ENCODE measurements at regions not wholly inside any gene's neighbourhood (a gene's known extent, or its start where the extent isn't known, plus 50 kb on each side); places are given as distances from the start of the nearest gene placed in this dataset.

DNA sequence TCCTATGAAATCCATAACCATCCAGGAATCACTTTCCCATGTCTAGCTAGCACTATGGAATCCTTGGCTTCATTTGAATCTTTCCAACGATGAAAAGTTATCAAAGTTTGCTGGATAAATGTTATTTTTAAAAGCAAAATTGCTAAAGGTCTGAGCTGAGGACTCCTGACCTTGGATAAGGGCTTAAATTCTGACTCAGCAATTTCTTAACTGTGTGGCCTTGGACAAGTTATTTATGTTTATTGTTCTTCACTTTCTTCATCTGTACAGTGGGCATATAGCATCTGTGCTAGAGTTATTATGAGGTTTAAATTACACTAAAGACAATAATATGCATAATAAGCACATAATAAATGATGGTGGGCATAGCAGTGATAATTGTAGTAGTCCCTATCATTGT, 227.5 kb downstream of the KCNS3 start:
- Histone ChIP-seq H3K4me1 (no peaks in the 10 kb centered on the region), H3K9me3 (no peaks in the 10 kb centered on the region), H3K27me3 (no peaks in the 10 kb centered on the region), H3K4me3 (replicated peaks in 1 of 3) (no peak overlapping the region), H3K36me3 (no peaks in the 10 kb centered on the region), H3K27ac (no peak overlapping the region)
- 72 to 82% methylated on average over 1 of the region's 1 CpG for WGBS, 2 donors
- DNase-seq: no peak
- intact Hi-C loops (cut with DNase I): no loop called here
- TF ChIP-seq CTCF (IDR thresholded peaks at IDR 0.05) (no peak), POLR2A (IDR thresholded peaks at IDR 0.05) (no peak)

GRCh38 chr2:18104595-18105224, 226.2 kb downstream of the KCNS3 start:
- Histone ChIP-seq H3K27ac (no peak overlapping the region), H3K9me3 (no peaks in the 10 kb centered on the region), H3K4me1 (no peaks in the 10 kb centered on the region), H3K27me3 (no peaks in the 10 kb centered on the region), H3K4me3 (replicated peaks in 1 of 3) (no peak overlapping the region), H3K36me3 (no peaks in the 10 kb centered on the region)
- TF ChIP-seq CTCF (IDR thresholded peaks at IDR 0.05): no peak
- no peak for TF ChIP-seq POLR2A (IDR thresholded peaks at IDR 0.05)
- no peak for DNase-seq
- 57 to 82% methylated on average over 5 of the region's 5 CpGs for WGBS, 2 donors
- intact Hi-C loops (cut with DNase I): no loop called here

- no peaks in the 10 kb centered on the region for H3K4me1 ChIP-seq
- 93 to 97% methylated on average over 4 of the region's 4 CpGs for WGBS, 2 donors
- H3K4me3 ChIP-seq (replicated peaks in 1 of 3): no peak overlapping the region
- no peak for DNase-seq
- H3K27me3 ChIP-seq: no peaks in the 10 kb centered on the region
- H3K36me3 ChIP-seq: no peaks in the 10 kb centered on the region
- no peak overlapping the region for H3K27ac ChIP-seq
- intact Hi-C loops (cut with DNase I): no loop called here
- no peaks in the 10 kb centered on the region for H3K9me3 ChIP-seq
- no peak for TF ChIP-seq CTCF (IDR thresholded peaks at IDR 0.05)
- no peak for TF ChIP-seq POLR2A (IDR thresholded peaks at IDR 0.05)
Measured at GRCh38 chr2:18096836-18097405, 218.5 kb downstream of the KCNS3 start.

- Histone ChIP-seq H3K36me3 (no peaks in the 10 kb centered on the region), H3K4me1 (no peaks in the 10 kb centered on the region), H3K27ac (no peak overlapping the region), H3K4me3 (replicated peaks in 1 of 3) (no peak overlapping the region), H3K9me3 (no peaks in the 10 kb centered on the region), H3K27me3 (no peaks in the 10 kb centered on the region)
- TF ChIP-seq POLR2A (IDR thresholded peaks at IDR 0.05) (no peak), CTCF (IDR thresholded peaks at IDR 0.05) (no peak)
- intact Hi-C loops (cut with DNase I): no loop called here
- no peak for DNase-seq
- 42 to 75% methylated on average over 2 of the region's 2 CpGs for WGBS, 2 donors
Measured at GRCh38 chr2:18094277-18094676, 215.8 kb downstream of the KCNS3 start.

GRCh38 chr2:18093196-18093595, 214.7 kb downstream of the KCNS3 start:
- no peaks in the 10 kb centered on the region for H3K9me3 ChIP-seq
- no peaks in the 10 kb centered on the region for H3K4me1 ChIP-seq
- no peaks in the 10 kb centered on the region for H3K36me3 ChIP-seq
- intact Hi-C loops (cut with DNase I): no loop called here
- DNase-seq: no peak
- no peak for TF ChIP-seq POLR2A (IDR thresholded peaks at IDR 0.05)
- TF ChIP-seq CTCF (IDR thresholded peaks at IDR 0.05): no peak
- no peak overlapping the region for H3K27ac ChIP-seq
- 94 to 96% methylated on average over 3 of the region's 3 CpGs for WGBS, 2 donors
- H3K4me3 ChIP-seq (replicated peaks in 1 of 3): no peak overlapping the region
- no peaks in the 10 kb centered on the region for H3K27me3 ChIP-seq
